CD4-positive, alpha-beta T cell treated with Interleukin-15 for 1 hour (primary cell): ENCODE measurements at regions not wholly inside any gene's neighbourhood (a gene's known extent, or its start where the extent isn't known, plus 50 kb on each side); places are given as distances from the start of the nearest gene placed in this dataset.
"Not testable (repeated sequence)": the region's sequence is repeated elsewhere in the genome, so short reads cannot be mapped to it uniquely, and the experiment has no call there.

Experiments used
- DNase-seq: peaks from one replicate; pipeline ENCODE4 v3.0.0-alpha.2; 2020

DNA sequence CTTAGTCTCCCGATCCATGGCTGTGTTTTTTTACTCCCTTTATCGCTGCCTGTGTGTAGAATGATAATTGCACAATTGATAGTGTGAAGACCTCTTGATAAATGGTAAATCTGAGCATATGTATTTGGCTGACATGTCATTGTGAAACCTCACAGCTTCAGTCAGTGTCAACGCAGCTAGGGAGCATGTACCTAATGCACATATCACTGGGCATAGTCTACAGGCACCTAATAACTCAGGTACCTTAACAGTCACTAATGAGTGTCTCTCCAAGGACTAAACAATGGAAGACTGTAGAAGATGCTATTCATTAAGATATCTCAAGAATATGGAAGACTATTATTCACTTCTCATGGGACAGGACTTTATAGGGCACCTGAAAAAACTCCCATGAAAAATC, 101.0 kb upstream of the PTPN20 start:
- not testable (repeated sequence) for DNase-seq

DNA sequence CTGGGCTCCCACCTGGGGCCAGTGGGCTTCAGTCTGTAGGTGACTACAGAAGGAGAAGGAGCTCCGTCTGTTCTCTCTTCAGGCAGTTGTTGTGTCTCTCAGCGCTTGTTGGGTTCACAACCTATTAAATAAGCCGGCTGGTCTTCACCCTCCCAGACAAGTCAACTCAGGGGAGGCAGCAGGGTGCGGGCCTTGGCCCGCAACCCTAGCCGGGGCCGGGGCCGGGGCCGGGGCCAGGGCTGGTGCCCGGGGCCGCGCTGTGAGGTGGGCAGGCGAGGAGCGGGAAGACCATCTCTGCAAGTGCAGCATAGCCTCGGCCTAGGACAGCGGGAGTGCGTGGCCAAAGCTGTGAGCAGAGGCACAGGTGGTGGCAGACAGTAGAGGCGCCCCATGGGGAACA, 95.1 kb upstream of the PTPN20 start:
- not testable (repeated sequence) for DNase-seq

DNA sequence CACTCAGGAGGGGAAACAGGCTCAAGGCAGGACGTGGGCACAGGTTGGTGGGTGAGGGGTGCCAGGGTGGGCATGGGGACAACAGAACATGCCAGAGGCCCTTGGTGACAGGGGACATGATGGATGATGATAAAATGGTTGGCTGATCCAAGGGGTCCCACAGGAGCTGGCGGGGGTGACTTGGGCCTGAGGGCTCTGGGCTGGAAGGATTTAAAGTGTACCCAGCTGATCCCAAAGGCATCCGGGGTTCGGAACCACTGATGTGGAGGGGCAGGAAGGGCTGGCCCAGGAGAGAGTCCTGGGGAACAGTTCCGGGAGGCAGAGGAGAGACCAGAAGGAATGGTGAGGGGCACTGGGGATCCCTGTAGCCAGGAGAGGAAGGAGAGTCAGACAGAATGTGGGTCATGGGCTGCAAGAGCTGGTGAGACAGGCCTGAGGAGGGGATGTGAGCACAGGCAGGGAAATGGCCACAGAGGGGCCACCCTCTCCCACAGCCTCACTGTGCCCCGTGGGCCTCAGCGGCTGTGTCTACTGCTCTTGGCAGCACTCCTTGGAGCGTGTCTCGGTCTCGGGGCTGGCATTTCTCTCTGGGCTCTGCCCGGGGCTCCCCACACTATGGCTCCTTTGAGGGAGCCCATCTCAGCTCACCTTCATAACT, 70.7 kb upstream of the PTPN20 start:
- not testable (repeated sequence) for DNase-seq

DNA sequence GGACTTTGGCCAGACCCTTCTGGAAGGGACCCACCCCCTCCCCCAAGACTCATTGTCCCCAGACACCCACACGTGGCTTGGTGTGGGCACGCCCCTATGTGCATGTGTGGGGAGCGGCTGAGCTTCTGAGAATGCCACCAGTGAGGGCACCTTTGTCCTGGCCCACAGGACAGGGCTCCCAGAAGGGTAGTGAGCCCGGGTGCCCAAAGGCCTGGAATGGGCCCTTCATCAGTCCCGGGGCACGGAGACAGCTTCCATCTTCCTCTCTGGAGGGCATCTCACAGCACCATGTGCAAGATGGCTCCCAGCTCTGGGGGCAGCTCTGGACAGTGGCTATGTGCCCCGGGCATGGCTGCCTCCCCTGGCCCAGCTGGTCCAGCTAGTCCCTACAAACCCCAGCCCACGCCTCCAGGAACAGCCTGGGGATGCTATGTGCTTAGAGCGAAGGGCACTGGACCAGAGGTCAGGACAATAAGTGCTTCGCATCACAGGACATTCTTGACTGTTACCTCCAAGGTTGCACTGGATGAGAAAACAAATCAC, 70.1 kb upstream of the PTPN20 start:
- DNase-seq = not testable (repeated sequence)

DNA sequence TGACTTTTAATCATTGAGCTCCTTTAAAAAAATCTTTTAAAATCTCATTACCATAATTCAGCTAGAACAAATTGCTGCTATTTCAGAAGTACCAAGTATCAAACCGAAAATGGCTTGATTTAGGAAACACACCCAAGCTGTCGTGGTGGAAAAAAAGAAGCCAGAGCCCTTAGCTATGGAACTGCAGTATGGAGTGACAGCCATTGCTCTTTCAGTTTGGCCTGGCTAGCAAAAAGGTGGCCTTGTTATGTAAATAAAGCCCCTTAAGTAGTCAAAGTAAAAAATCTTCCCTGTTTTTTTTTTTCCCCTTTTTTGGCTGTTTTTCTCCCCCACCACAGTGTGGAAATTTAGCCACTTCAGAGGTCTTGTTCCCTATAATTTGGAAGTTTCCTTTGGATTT, 66.0 kb upstream of the PTPN20 start:
- DNase-seq = not testable (repeated sequence)

DNA sequence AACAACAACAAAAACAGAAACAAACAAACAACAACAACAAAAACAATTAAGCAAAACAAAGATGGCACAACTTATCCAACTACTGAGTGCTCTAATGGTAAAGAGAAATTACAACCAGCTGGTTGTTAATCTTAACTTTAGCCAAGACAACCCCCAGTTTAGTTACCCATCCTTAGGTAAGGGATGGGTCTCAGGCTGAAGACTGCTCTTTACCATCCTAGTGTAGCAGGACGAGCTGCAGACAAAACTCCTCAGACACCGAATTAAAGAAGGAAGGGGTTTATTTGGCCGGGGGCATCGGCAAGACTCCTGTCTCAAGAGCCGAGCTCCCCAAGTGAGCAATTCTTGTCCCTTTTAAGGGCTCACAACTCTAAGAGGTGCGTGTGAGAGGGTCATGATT, 65.6 kb upstream of the PTPN20 start:
- not testable (repeated sequence) for DNase-seq

DNA sequence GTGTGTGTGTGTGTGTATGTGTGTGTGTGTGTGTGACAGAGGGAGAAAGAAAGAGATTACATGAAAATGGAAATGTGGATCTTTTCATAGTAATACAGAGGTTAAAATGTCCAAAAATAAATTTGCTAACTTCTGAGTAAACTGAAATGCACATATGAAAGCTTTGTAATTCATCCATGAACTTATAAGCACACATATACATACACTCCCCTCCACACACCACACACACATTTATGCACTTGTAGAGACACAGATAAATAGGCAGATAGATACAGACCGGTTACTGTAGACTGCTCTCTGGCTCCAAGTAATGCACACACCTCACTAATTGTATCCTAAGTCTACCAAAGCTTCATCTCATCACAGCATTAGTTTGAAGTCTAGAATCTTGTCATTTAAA, 50.5 kb upstream of the PTPN20 start:
- not testable (repeated sequence) for DNase-seq
